Stromal cell of bone marrow (primary cell): ENCODE measurements at regions not wholly inside any gene's neighbourhood (a gene's known extent, or its start where the extent isn't known, plus 50 kb on each side); places are given as distances from the start of the nearest gene placed in this dataset.

Experiments used
- DNase-seq: peaks from one replicate; pipeline ENCODE4 v3.0.0-alpha.2; 2012; ENCODE audit warnings: low read depth

DNA sequence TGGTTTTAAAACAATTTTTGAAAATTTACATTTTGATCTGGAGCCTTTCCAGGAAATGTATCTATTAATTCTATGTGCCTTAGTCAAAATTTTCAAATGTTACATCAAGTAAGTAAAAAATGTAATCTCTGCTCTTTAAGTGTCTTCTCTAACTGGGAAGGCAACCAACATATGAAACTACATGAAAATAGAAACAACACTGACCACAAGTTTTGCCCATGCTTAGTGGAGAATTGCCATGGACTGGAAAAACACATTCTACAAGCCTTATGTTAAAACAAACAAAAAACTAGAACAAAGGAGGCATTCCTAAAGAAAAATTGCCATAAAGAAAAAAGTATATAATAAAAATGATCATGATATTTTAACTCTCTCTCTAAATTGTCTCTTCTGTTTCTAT lies 75.9 kb upstream of the SPRED1 start:
- no peak for DNase-seq

DNA sequence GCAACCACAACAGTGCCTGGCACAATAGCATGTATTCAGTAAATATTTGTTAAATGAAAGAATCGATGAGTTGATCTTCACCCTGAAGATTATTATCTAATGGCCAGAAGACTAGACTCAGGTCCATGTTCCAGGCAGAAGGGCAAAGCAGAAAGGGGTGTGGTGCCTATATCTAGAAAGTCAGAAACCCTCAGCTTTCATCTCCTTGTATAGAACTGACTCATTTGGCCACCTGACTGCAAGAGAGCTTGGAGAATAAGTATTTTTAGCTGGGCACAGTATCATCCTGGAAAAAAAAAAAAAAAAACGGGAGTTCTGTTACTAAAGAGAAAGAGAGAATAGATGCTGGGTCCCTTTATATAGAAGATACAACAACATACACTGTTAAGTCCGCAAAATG lies 69.7 kb upstream of the SPRED1 start:
- no peak for DNase-seq

DNA sequence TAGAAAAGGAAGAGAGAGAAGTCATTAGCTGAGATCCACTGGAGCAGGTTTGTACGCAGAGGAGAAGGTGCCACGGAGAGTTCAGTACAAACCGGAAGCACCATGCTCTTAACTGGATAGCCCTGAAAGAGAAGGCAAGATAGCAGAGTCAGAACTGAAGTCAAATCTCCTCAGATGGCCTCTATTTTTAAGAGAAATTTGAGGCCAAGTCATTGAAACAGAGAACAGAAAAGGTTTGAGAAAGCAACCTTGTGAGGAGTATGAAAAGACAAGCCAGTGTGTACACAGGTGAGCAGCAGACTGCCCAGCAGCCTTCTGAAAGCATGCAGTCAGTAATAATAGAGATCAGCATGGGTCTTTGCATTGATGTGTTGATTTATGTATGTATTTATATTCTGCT lies 66.1 kb upstream of the SPRED1 start:
- DNase-seq, result no peak

GRCh38 chr15:38187630-38188313 lies 64.9 kb upstream of the SPRED1 start:
- DNase-seq, result no peak

GRCh38 chr15:38189671-38190295 lies 62.9 kb upstream of the SPRED1 start:
- DNase-seq, result no peak

GRCh38 chr15:38190501-38190900 lies 62.1 kb upstream of the SPRED1 start:
- no peak for DNase-seq

- DNase-seq, result no peak
These were observed 60.1 kb upstream of the SPRED1 start for GRCh38 chr15:38192496-38192895.

GRCh38 chr15:38193496-38193895 lies 59.1 kb upstream of the SPRED1 start:
- DNase-seq, result no peak

- DNase-seq, result peak; percentile 49
These were observed 57.3 kb upstream of the SPRED1 start for GRCh38 chr15:38195191-38195901.

- no peak for DNase-seq
These were observed 56.6 kb upstream of the SPRED1 start for GRCh38 chr15:38196076-38196475.

GRCh38 chr15:38197553-38197952 lies 55.1 kb upstream of the SPRED1 start:
- no peak for DNase-seq

DNA sequence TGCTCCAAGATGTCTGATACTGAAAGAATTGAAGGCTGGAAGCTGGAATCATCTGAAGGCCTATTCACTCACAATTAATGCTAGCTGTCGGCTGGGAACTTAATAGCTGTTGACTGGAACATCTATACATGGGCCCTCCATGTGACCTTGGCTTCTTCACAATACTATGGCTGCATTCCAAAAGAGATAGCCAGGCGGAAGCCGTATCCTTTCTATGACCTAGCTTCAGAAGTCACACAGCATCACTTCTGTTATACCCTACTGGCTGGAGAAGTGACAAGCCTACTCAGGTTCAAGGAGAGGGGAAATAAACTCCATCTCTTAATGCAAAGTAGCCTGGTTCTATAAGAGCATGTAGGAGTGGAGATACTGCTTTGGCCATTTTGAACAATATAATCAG lies 50.9 kb upstream of the SPRED1 start:
- DNase-seq, result no peak

DNA sequence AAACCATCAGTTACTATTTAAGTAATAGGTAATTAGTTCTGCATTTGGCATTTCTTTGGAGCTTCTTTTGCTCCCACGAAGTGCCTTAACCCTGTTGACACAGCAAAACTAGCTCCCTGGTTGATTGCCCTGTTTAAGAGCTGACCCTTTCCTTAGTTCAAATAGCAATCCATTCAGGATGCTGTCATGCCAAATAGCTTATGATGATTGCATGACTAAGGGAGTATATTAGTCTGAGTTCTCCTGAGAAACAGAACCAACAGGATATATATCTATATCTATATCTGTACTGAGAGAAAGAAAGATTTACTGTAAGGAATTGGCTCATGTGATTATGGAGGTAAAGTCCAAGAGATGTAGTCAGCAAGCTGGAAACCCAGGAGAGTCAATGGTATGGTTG lies 50.3 kb upstream of the SPRED1 start:
- DNase-seq, result peak; percentile 59
